A549 (cell line): ENCODE measurements at regions not wholly inside any gene's neighbourhood (a gene's known extent, or its start where the extent isn't known, plus 50 kb on each side); places are given as distances from the start of the nearest gene placed in this dataset.

Source experiments
- ATAC-seq, 2 experiments: fragments of 200-7000 bp in 1 of 2; fragments of >200 bp in 1 of 2; cut with Nextera tagmentation in 1 of 2; cut with Tn5 transposase in 1 of 2; 3 replicates each; pipeline versions ENCODE4 v1.8.0 to v1.9.1; 2018 to 2020; ENCODE audit warnings: mild to moderate bottlenecking in 1 of 2, moderate library complexity in 1 of 2
- CTCF ChIA-PET: fragments of 300-600 bp; sonication (Branson Sonifier 250); formaldehyde crosslinking; extraction: SDS; loops from one replicate; lab custom pipeline; 2021; ENCODE audit warnings: antibody characterized with exemption, inconsistent platforms; lab: Yijun Ruan, JAX
- POLR2A ChIA-PET: fragments of 350-600 bp; formaldehyde crosslinking; extraction: SDS; loops from one replicate; lab custom pipeline; 2021; ENCODE audit warnings: antibody characterized with exemption, inconsistent platforms; lab: Yijun Ruan, JAX
- DNase-seq, 2 experiments: peaks; one replicate each; pipeline versions ENCODE4 v3.0.0 to v3.0.0-alpha.2; 2011 to 2016; ENCODE audit warnings: low read depth in 1 of 2, low spot score in 1 of 2
- FAIRE-seq: peaks from 2 replicates; lab custom pipeline; 2011; peaks lifted over from hg19 to GRCh38; lab: Jason Lieb, UNC
- H3K27ac ChIP-seq, 2 experiments: fragments of >200 bp; sonication (Bioruptor Twin); formaldehyde crosslinking; 3 replicates each; pipeline ENCODE4 v1.5.1; 2016 to 2017
- H3K4me1 ChIP-seq: fragments of >200 bp; sonication (Bioruptor Twin); formaldehyde crosslinking; 3 replicates; pipeline ENCODE4 v1.6.1; 2016
- H3K4me2 ChIP-seq: fragments of >200 bp; sonication (Bioruptor Twin); formaldehyde crosslinking; 3 replicates; pipeline ENCODE4 v1.6.1; 2016
- H3K4me3 ChIP-seq: fragments of >200 bp; sonication (Bioruptor Twin); formaldehyde crosslinking; 3 replicates; pipeline ENCODE4 v1.5.1; 2016
- H3K9me3 ChIP-seq: fragments of >200 bp; sonication (Bioruptor Twin); formaldehyde crosslinking; 3 replicates; pipeline ENCODE4 v1.6.1; 2016
- BHLHE40 ChIP-seq: IDR thresholded peaks from 2 replicates; pipeline ENCODE4 v1.6.1; 2012; ENCODE audit warnings: low read depth, low read length, inconsistent platforms
- CBX2 ChIP-seq: fragments of 200-600 bp; sonication (generic); IDR thresholded peaks from 2 replicates; pipeline ENCODE4 v1.6.1; 2016; ENCODE audit warnings: low read depth, mild to moderate bottlenecking, borderline replicate concordance
- CBX8 ChIP-seq: fragments of 200-600 bp; sonication (generic); IDR thresholded peaks from 2 replicates; pipeline ENCODE4 v1.6.1; 2016
- CHD4 ChIP-seq: fragments of 200-600 bp; sonication (generic); IDR thresholded peaks from 2 replicates; pipeline ENCODE4 v1.6.1; 2016; ENCODE audit warnings: antibody characterized with exemption, mild to moderate bottlenecking, borderline replicate concordance
- EHF ChIP-seq: fragments of 250-450 bp; sonication (Bioruptor Pico); IDR thresholded peaks from 2 replicates; pipeline ENCODE4 v1.5.0; 2020; ENCODE audit warnings: mild to moderate bottlenecking
- EHMT2 ChIP-seq: fragments of 200-600 bp; sonication (generic); IDR thresholded peaks from 2 replicates; pipeline ENCODE4 v1.6.1; 2016; ENCODE audit warnings: antibody characterized with exemption, low read depth, mild to moderate bottlenecking, moderate library complexity
- ELK1 ChIP-seq: fragments of 150-350 bp; IDR thresholded peaks from 2 replicates; pipeline ENCODE4 v1.6.1; 2014; ENCODE audit warnings: low read depth, mild to moderate bottlenecking, low read length
- ESRRA ChIP-seq: fragments of 150-350 bp; IDR thresholded peaks from 2 replicates; pipeline ENCODE4 v1.6.1; 2014; ENCODE audit warnings: mild to moderate bottlenecking, low read length, borderline replicate concordance
- HMGXB4 ChIP-seq: fragments of 250-450 bp; sonication (Bioruptor Pico); IDR thresholded peaks from 2 replicates; pipeline ENCODE4 v1.5.0; 2021; ENCODE audit warnings: mild to moderate bottlenecking, moderate library complexity, borderline replicate concordance
- HOXA7 ChIP-seq: fragments of 250-450 bp; sonication (Bioruptor Pico); IDR thresholded peaks from 2 replicates; pipeline ENCODE4 v1.5.0; 2020; ENCODE audit warnings: mild to moderate bottlenecking, moderate library complexity
- HOXB5 ChIP-seq: fragments of 250-450 bp; sonication (Bioruptor Pico); IDR thresholded peaks from 2 replicates; pipeline ENCODE4 v1.5.0; 2020; ENCODE audit warnings: mild to moderate bottlenecking, moderate library complexity
- JUN ChIP-seq, 2 experiments: fragments of >200 bp; sonication (Bioruptor Twin); formaldehyde crosslinking; IDR thresholded peaks; 2 replicates in 1 of 2; 3 replicates in 1 of 2; pipeline ENCODE4 v1.6.1; 2016 to 2017
- JUNB ChIP-seq: fragments of >200 bp; sonication (Bioruptor Twin); formaldehyde crosslinking; IDR thresholded peaks from 2 replicates; pipeline ENCODE4 v1.6.1; 2016
- KDM5A ChIP-seq: fragments of 200-600 bp; sonication (generic); IDR thresholded peaks from 2 replicates; pipeline ENCODE4 v1.6.1; 2016; ENCODE audit warnings: antibody characterized with exemption, mild to moderate bottlenecking
- MAFK ChIP-seq: fragments of 450-650 bp; IDR thresholded peaks from 2 replicates; pipeline ENCODE4 v1.6.1; 2014; ENCODE audit not compliant: partially characterized antibody
- MAZ ChIP-seq: fragments of 150-350 bp; IDR thresholded peaks from 2 replicates; pipeline ENCODE4 v1.6.1; 2014; ENCODE audit warnings: antibody characterized with exemption, low read depth, low read length, borderline replicate concordance
- MYC ChIP-seq: IDR thresholded peaks from 2 replicates; pipeline ENCODE4 v1.6.1; 2012; ENCODE audit warnings: mild to moderate bottlenecking, inconsistent platforms, low read length, improper control_type of control experiment, borderline replicate concordance
- NFE2L2 ChIP-seq: fragments of 150-350 bp; conservative IDR thresholded peaks from 2 replicates; pipeline ENCODE4 v1.6.1; 2014; ENCODE audit warnings: low read length
- PHF8 ChIP-seq: fragments of 200-600 bp; sonication (generic); IDR thresholded peaks from 2 replicates; pipeline ENCODE4 v1.6.1; 2016; ENCODE audit warnings: low read depth, mild to moderate bottlenecking, antibody characterized with exemption, moderate library complexity, borderline replicate concordance
- REST ChIP-seq: fragments of 200-600 bp; sonication (generic); IDR thresholded peaks from 2 replicates; pipeline ENCODE4 v1.6.1; 2016; ENCODE audit warnings: antibody characterized with exemption, mild to moderate bottlenecking, moderate library complexity
- SMC3 ChIP-seq: fragments of >200 bp; sonication (Bioruptor Twin); formaldehyde crosslinking; IDR thresholded peaks from 3 replicates; pipeline ENCODE4 v1.6.1; 2018; ENCODE audit warnings: inconsistent platforms
- SREBF2 ChIP-seq: fragments of 450-650 bp; IDR thresholded peaks from 2 replicates; pipeline ENCODE4 v1.6.1; 2014; ENCODE audit warnings: mild to moderate bottlenecking, moderate library complexity
- TFCP2L1 ChIP-seq: fragments of 250-450 bp; sonication (Bioruptor Pico); IDR thresholded peaks from 2 replicates; pipeline ENCODE4 v1.5.0; 2021; ENCODE audit warnings: mild to moderate bottlenecking
- ZC3H11A ChIP-seq: fragments of 450-650 bp; IDR thresholded peaks from 2 replicates; pipeline ENCODE4 v1.6.1; 2014; ENCODE audit warnings: antibody characterized with exemption, mild to moderate bottlenecking
- WGBS: methylation state at CpG from one replicate; pipeline ENCODE4 v1.1.6; 2017; ENCODE audit errors: missing lambda C conversion rate; 5-methylcytosine and 5-hydroxymethylcytosine counted together
- TF ChIP-seq, protein P1 (sequence below): fragments of 250-450 bp; sonication (Bioruptor Pico); IDR thresholded peaks from 2 replicates; pipeline ENCODE4 v1.5.0; 2020; ENCODE audit warnings: low read depth, mild to moderate bottlenecking, moderate library complexity

DNA sequence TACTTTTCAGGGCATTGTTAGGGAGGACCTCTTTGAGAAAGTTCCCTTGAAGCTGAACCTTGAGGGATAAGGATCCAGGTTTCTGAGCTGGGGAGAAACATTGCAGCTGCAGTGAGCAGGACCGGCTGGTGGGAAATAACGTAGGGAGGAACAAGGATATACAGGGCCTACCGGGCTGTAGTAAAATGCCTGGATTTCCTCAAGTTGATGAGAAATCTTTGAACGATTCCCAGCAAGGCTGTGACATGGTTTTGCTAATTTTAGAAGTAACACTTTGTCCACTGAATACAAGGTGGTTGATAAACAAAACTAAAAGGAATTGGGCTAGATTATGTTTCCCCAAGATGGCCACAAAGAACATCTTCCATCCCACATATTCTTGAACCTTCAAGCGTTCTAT is 137.0 kb upstream of the AGBL1 start:
- Histone ChIP-seq H3K4me3 (no peak overlapping the region), H3K4me2 (no peak overlapping the region), H3K4me1 (no peaks in the 10 kb centered on the region), H3K9me3 (no peaks in the 10 kb centered on the region), H3K27ac (no peak overlapping the region)
- ATAC-seq, result no peak
- DNase-seq, result no peak
- 13% methylated on average over 5 of the region's 5 CpGs for WGBS
- no peak for TF ChIP-seq HOXB5 (CRISPR knock-in tag)
- no peak for FAIRE-seq
- ChIA-PET POLR2A (no interaction called here), CTCF (interaction anchor here (0.9 kb wide), 1 partner anchor 16 kb away, joined by 3 read pairs; no protein-coding TSS in a partner anchor)

DNA sequence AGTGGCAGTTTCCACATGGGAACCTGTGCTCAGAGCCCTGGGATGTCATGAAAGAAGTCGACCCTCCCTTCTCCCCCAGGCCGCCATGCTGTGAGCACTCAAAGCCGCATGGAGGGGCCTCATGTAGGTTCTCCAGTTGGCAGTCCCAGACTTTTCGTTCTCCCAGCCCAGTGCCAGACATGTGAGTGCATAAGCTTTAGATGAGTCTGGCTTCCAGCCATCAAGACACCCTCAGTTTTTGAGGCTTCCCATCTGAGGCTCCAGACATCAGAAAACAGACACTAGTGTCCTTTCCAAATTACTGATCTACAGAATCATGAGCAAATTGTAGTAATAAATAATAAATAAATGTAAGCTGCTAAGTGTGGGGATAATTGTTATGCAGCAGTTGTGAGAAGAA is 136.5 kb upstream of the AGBL1 start:
- 2% methylated on average over 4 of the region's 4 CpGs for WGBS

GRCh38 chr15:85943791-85944190 is 135.9 kb upstream of the AGBL1 start:
- Histone ChIP-seq H3K9me3 (no peaks in the 10 kb centered on the region), H3K4me1 (no peaks in the 10 kb centered on the region), H3K4me3 (no peak overlapping the region), H3K4me2 (no peak overlapping the region), H3K27ac (no peak overlapping the region)
- no peak for ATAC-seq
- WGBS, result 7% methylated on average over 2 of the region's 2 CpGs
- TF ChIP-seq JUN (IDR thresholded peaks at IDR 0.05) (no peak), SMC3 (no peak), CBX8 (no peak)
- no peak for DNase-seq
- CTCF ChIA-PET, result no interaction called here
- FAIRE-seq, result no peak
- POLR2A ChIA-PET, result no interaction called here

More for the DNA sequence above, 136.5 kb upstream of the AGBL1 start:
- no peak overlapping the region for H3K4me2 ChIP-seq
- ChIA-PET POLR2A (no interaction called here), CTCF (interaction anchor here (0.9 kb wide), 1 partner anchor 17 kb away, joined by 3 read pairs; no protein-coding TSS in a partner anchor)
- no peaks in the 10 kb centered on the region for H3K9me3 ChIP-seq
- no peak overlapping the region for H3K4me3 ChIP-seq
- no peaks in the 10 kb centered on the region for H3K4me1 ChIP-seq
- FAIRE-seq (no peak), DNase-seq (no peak), ATAC-seq (0 out of 6 replicates have a peak, but pooled peaks of 1 of the 2 experiments have one; percentile 35)
- TF ChIP-seq EHMT2 (no peak), HOXB5 (CRISPR knock-in tag) (no peak), ZC3H11A (no peak), BHLHE40 (no peak), MAZ (no peak), REST (no peak), NFE2L2 (no peak), ELK1 (no peak)
- no peak overlapping the region for H3K27ac ChIP-seq

DNA sequence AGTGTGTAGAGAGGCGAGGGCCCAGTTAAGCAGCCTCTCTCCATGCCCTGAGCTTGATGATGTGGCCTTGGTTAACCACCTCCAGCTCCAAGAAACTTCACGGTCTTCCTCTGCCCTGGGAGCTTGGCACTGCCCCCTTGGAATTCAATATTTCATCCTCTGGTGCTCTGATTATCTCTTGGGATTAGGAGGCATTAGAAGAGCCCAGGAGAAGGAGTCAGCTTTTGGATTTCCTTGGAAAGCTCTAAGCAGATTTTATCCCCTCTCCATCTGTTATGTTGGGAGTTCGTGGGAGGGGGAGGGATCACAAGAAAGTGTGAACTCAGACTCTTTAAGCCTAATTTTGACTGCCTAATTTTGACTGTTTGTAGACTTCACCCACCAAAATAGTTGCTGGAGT is 132.7 kb upstream of the AGBL1 start:
- ChIA-PET CTCF (interaction anchor here (1.3 kb wide), 1 partner anchor 12 kb away, joined by 3 read pairs; no protein-coding TSS in a partner anchor), POLR2A (no interaction called here)
- Histone ChIP-seq H3K4me3 (no peak overlapping the region), H3K27ac (no peak overlapping the region), H3K4me2 (no peak overlapping the region), H3K9me3 (no peaks in the 10 kb centered on the region), H3K4me1 (no peaks in the 10 kb centered on the region)
- 8% methylated on average over 3 of the region's 3 CpGs for WGBS
- FAIRE-seq (no peak), ATAC-seq (no peak), DNase-seq (no peak)
- TF ChIP-seq KDM5A (no peak), MAZ (no peak), CHD4 (no peak), SREBF2 (no peak), EHF (CRISPR knock-in tag) (no peak), PHF8 (no peak), MAFK (no peak), HOXA7 (no peak), HOXB5 (CRISPR knock-in tag) (no peak), HMGXB4 (CRISPR knock-in tag) (no peak), ESRRA (no peak), JUN (IDR thresholded peaks at IDR 0.05) (no peak), CBX2 (no peak), MYC (no peak), JUNB (no peak), TFCP2L1 (no peak)
- TF ChIP-seq, protein P1, sequence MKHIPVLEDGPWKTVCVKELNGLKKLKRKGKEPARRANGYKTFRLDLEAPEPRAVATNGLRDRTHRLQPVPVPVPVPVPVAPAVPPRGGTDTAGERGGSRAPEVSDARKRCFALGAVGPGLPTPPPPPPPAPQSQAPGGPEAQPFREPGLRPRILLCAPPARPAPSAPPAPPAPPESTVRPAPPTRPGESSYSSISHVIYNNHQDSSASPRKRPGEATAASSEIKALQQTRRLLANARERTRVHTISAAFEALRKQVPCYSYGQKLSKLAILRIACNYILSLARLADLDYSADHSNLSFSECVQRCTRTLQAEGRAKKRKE (CRISPR knock-in tag), result no peak
